GM18508 (cell line): ENCODE measurements at regions not wholly inside any gene's neighbourhood (a gene's known extent, or its start where the extent isn't known, plus 50 kb on each side); places are given as distances from the start of the nearest gene placed in this dataset.
"Not testable (repeated sequence)": the region's sequence is repeated elsewhere in the genome, so short reads cannot be mapped to it uniquely, and the experiment has no call there.

ENCODE experiments used
- ATAC-seq: cut with Tn5 transposase; IDR thresholded peaks from one replicate; pipeline ENCODE4 v1.9.1; 2021; ENCODE audit warnings: moderate number of reproducible peaks; ENCODE audit not compliant: insufficient read depth, unreplicated experiment

DNA sequence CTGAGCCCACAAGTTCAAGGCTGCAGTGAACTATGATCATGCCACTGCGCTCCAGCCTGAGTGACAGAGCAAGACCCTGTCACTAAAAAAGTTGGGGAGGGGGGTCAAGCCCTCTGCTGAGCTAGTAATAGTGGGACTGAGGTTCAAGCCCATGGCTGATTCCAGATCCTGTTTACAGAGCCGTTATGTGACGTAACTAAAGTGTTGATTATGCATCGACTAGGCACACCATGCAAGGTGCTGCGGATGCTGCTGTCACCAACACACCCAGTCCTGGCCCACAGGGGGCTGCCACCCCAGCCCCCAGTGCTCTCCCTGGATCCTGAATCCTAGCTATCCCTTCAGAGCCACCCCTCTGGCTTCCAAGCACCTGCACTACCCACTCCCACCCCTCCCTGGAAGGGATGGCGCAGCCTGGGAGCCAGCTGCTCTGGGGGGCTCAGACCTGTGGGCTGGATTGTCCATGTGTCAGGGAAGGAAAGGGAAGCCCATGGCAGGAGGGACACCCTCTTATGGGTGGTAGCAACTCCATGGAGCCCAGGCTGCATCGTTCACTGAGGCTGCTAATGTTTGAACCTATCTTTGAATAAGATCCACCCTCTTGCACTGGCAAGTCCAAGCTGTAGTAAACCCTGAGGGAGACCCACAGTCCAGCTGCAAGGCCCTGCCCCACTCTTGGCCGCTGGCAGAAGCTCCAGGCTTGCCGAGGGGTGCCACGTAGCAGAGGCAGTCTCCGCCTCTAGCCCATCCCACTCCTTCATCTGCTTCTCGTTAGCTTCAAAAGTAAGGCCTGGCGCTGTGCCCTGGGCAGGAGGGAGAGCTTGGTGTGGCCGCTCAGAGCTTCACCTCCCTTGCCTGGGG is 95.0 kb downstream of the SNX5 start:
- ATAC-seq = no peak

DNA sequence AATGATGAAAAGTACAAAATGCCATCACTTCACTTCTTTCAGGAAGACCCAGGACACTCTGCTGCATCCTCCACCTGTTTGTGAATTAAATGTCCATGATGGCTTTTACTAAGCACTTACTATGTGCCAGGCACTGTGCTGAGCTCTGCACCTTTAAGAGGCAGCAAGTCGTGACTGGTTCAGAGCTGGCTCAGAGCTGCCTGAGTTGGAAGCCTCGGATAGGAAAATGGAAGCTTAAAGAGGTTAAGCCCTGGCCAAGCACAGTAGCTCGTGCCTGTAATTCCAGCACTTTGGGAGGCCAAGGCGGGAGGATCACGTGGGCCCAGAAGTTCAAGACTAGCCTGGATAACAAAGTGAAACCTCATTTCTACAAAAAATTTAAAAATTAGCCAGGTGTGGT is 95.6 kb downstream of the SNX5 start:
- no peak for ATAC-seq

- ATAC-seq = no peak
Measured at GRCh38 chr20:17872434-17872833, 96.2 kb downstream of the SNX5 start.

GRCh38 chr20:17871886-17872285 is 96.7 kb downstream of the SNX5 start:
- ATAC-seq = no peak

GRCh38 chr20:17871181-17871580 is 97.4 kb downstream of the SNX5 start:
- no peak for ATAC-seq

- ATAC-seq = no peak
Measured at GRCh38 chr20:17870086-17870740, 98.4 kb downstream of the SNX5 start.

DNA sequence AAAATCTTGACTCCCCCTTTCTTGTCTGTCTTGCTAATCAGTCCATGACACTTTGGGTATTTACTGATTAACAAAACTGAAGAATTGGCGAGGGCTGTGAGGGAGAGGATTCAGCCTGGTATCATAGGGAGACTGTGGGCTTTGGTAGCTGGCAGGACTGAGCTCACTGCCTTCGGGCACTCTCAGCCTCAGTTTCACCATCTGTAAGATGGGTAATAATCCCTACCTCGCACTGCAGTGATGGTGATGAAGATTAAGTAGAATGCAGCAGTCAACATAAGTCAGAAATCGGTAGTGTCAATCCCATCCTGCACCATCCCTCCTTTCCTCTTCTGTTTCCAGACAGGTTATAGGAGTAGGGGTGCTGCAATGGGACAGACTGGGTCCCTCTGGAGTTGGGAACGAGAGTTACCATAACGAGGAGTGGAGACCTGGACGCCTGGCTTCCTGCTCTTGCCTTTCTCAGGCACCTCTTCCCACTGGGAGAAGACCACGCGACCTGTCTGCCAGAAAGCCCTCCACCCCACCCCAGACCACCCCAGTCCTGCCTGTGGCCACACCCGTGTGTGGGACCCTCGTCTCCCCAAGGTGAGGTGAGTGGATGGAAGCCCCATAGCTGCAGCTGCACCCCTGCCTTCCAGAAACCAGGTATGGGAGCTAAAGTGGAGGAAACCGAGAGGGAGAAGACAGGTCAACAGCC is 99.1 kb downstream of the SNX5 start:
- no peak for ATAC-seq

DNA sequence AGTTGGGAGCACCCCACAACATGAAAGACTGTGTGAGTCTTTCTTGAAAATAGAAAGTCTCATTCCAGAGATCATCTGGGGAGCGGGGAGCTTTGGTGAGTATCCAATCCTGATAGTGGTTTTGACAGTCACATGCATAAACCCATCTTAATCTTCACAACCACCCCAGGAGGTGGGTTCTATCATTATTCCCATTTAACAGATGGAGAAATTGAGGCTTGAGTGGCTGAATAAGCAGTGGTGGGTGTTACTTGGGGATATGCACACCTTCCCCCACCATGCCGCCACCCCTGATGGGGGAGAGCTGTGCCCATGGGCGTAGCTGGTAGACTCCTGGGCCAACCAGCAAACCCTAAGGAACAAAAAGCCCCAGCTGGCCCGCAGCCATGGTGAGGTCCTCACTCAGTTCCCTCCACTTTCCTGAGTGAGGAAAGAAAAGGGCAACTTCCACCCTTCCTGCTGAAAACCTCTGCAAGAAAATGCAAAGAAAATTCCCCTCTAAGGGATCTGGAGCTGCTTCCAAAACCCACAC is 99.8 kb downstream of the SNX5 start:
- ATAC-seq = no peak

DNA sequence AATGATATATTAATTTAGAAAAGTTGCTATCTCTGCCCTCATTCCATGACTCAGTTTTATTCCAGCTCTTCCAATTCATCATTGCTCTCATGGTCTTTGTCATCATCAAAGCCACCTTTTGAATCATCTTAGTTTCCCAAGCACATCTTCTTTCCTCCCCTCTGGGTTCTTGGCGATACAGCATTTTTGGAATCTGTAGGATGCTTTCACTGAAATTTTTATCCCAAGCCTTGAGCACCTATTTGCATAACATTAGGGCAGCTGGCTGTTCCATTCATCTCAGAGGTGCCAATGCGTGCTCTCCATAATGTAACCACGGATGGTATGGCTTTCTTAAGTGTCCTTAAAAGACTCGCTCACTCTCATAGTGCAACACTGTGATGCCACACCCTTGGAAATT is 100.4 kb downstream of the SNX5 start:
- no peak for ATAC-seq

- no peak for ATAC-seq
Measured at GRCh38 chr20:17867131-17867925, 101.3 kb downstream of the SNX5 start.

DNA sequence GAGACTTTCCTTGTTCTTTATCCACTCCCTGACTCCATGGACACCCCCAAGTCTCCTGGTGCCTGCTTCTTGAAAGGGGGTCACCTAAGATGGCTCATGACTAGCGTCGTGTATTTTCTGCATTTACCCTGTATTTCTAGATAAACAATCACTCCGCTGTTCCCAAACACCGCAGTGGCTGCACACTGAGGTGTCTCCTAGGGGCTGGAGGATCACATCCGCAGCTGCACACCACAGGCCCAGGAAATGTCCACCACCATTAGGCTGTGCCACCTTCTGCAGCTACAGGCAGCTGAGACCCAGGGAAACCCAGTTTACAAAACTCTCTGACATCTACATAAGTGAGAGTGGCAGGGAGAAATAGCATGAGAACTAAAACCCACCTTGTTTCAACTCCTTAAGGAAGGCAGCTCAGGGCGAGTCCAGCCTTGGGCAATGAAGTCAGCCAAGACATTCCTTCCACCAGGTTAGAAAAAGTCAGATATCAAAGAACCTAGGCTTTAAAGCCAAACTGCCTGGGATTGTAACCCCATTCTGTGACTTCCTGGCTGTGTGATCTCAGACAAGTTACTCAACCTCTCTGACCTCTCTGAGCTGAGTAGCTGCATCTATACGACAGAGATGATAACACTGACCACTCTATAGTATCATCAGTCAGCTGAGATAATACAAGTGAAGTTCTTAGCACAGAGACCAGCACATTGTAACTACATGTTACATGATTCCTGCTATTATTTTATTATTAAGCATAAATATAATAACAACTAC is 102.2 kb downstream of the SNX5 start:
- no peak for ATAC-seq

- ATAC-seq = no peak
Measured at GRCh38 chr20:17863577-17864292, 104.9 kb downstream of the SNX5 start.

DNA sequence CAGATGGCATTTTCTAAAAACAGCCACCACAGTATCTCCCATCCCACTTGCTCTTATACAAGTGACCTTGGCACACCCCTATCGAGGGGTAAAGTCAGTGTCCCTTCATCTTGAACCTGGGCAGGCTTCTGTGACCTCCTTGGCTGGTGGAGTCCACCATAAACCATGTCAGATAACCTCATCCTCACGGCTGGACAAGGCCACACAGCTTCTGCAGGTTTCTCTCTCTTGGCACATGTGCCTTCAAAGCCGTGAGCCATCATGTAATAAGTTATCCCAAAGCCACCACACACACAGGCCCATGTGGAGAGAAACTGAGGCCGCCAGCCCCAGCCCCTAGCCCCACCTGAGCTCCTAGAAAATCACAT is 105.4 kb downstream of the SNX5 start:
- ATAC-seq = no peak

DNA sequence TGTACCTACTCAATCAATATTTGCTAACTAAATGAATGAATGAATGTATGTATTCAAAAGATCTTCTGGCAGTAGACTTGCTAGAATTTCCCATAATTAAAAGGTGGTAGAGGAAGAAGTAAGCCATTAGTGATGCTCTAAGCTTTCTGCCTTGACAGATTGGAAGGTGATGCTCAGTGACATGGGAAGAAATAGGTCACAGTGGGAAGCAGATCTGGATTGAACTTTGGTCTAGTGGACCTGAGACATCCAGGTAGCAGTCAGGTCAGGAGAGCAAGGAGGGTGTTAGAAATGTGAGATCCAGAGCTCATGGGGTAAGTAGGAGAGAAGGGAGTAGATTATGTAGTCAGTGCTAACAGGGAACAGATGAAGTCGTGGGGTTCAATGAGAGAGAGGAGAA is 106.4 kb downstream of the SNX5 start:
- ATAC-seq = no peak

DNA sequence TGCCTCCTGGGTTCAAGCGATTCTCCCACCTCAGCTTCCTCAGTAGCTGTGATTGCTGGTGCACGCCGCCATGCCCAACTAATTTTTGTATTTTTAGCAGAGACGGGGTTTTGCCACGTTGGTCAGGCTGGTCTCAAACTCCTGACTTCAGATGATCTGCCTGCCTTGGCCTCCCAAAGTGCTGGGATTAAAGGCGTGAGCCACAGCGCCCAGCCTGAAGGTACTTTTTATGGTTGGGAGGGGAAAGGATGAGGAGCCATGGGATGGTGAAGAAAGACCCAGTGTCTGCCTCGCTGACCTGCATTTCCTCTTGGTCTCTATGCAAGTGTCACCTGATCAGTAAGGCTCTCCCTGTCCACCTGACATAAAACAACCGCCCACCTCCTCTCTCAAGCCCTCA is 107.0 kb downstream of the SNX5 start:
- ATAC-seq = not testable (repeated sequence)

DNA sequence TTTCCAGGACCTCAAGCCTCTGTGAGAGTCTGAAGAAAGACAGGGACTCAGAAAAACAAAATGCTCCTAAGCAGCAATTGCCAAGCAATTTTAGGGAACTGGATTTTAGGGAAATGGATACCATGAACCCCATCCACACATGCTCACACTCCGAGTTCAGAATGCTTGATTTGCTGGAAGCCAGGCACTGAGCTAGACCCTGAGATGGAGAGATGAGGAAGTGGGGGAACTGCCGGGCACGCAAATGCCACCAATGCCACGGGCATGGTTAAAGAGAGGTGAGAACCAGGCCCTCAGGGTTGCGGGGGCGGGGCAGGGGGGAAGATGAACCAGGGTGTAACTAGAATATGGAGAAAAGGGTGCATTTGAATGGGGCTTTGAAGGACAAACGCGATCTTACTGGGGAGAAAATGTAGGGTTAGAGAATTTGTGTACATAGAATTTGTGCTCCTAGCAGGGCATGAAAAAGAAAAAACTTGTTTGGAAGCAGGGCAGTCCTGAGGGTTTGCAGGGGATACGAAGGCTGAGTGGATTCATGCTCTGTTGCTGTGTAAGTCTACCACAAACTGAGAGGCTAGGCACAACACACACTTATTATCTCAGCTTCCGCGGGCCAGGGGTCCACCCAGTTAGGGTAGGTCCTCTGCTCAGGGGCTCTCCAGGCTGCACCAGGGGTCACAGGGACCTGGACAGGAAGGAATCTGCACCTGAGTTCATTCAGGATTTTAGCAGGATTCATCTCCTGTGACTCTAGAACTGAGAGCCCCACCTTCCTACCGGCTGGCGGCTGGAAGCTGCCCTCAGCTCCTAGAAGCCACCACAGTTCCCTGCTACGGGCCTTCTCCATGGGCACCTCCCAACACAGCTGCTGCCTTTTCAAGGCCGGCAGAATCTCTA is 108.0 kb downstream of the SNX5 start:
- no peak for ATAC-seq

- ATAC-seq = peak; percentile 2
Measured at GRCh38 chr20:17859616-17860232, 108.9 kb downstream of the SNX5 start.
